ENCODE measurements at regions not wholly inside any gene's neighbourhood (a gene's known extent, or its start where the extent isn't known, plus 50 kb on each side); places are given as distances from the start of the nearest gene placed in this dataset.

DNA sequence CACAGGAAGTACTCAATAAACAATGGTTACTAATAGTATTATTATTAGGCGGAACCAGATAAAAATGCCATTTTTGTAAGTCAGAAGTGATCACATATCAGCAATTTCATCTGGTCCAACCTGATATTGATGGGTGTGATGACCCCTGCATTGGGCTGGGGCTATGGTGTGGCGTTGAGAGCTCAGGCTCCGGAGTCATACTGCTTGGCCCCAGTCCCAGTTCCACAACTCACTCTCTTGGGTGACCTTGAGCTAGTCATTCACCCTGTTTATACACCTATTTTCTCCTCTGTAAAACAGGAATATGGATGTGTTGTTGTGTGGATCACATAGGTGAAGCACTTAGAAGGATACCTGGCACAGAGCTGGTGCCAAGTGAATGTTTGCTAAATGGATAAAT is 229.4 kb upstream of the POU3F1 start:
- TF ChIP-seq POLR2A (IDR thresholded peaks at IDR 0.05; ENCODE audit: low read depth, low read length), result no peak
- TF ChIP-seq POLR2AphosphoS5 (IDR thresholded peaks at IDR 0.05; ENCODE audit: low read depth, low read length), result no peak
- no peak for TF ChIP-seq POU2F2 (IDR thresholded peaks at IDR 0.05; ENCODE audit: low read depth, low read length)
- TF ChIP-seq TAF1 (IDR thresholded peaks at IDR 0.05; ENCODE audit: low read depth, low read length), result no peak
- TF ChIP-seq SPI1 (IDR thresholded peaks at IDR 0.05; ENCODE audit: low read depth, low read length), result no peak
- no peak for TF ChIP-seq PAX5 (IDR thresholded peaks at IDR 0.05; ENCODE audit: insufficient read depth, low read length, severe bottlenecking)
- FAIRE-seq (no peak), DNase-seq (ENCODE audit: insufficient read length, low spot score) (no peak)

- no peak for TF ChIP-seq POLR2A (IDR thresholded peaks at IDR 0.05; ENCODE audit: low read depth, low read length)
- TF ChIP-seq PAX5 (IDR thresholded peaks at IDR 0.05; ENCODE audit: insufficient read depth, low read length, severe bottlenecking), result no peak
- TF ChIP-seq POU2F2 (IDR thresholded peaks at IDR 0.05; ENCODE audit: low read depth, low read length), result no peak
- no peak for TF ChIP-seq POLR2AphosphoS5 (IDR thresholded peaks at IDR 0.05; ENCODE audit: low read depth, low read length)
- TF ChIP-seq TAF1 (IDR thresholded peaks at IDR 0.05; ENCODE audit: low read depth, low read length), result no peak
- no peak for TF ChIP-seq SPI1 (IDR thresholded peaks at IDR 0.05; ENCODE audit: low read depth, low read length)
- FAIRE-seq, result no peak
- DNase-seq (ENCODE audit: insufficient read length, low spot score), result no peak
These were observed 228.4 kb upstream of the POU3F1 start for GRCh38 chr1:38274974-38275373.

GRCh38 chr1:38273196-38273804 is 226.7 kb upstream of the POU3F1 start:
- DNase-seq (ENCODE audit: insufficient read length, low spot score), result no peak
- TF ChIP-seq POLR2A (IDR thresholded peaks at IDR 0.05; ENCODE audit: low read depth, low read length) (no peak), PAX5 (IDR thresholded peaks at IDR 0.05; ENCODE audit: insufficient read depth, low read length, severe bottlenecking) (no peak), TAF1 (IDR thresholded peaks at IDR 0.05; ENCODE audit: low read depth, low read length) (no peak), POLR2AphosphoS5 (IDR thresholded peaks at IDR 0.05; ENCODE audit: low read depth, low read length) (no peak), POU2F2 (IDR thresholded peaks at IDR 0.05; ENCODE audit: low read depth, low read length) (no peak), SPI1 (IDR thresholded peaks at IDR 0.05; ENCODE audit: low read depth, low read length) (no peak)
- FAIRE-seq, result no peak

DNA sequence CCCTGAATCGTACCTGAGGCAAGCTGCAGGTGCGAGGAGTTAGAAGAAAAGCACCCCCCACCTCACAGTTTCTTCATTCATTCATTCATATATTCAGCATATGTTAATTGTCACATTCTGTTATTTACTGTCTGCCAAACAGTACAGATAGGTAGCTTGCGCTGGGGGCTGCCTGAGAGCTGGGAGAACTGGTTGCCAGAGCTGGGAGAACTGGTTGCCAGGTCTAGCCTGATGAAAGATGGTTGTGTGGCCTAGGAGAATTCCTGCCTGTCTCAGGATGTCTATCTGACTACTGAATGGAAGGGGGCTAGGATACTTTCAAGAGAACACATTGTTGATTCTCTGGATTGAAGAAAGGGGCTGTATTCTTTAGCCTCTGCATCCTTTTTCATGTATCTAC is 225.9 kb upstream of the POU3F1 start:
- DNase-seq (ENCODE audit: insufficient read length, low spot score) (no peak), FAIRE-seq (no peak)
- TF ChIP-seq TAF1 (IDR thresholded peaks at IDR 0.05; ENCODE audit: low read depth, low read length), result no peak
- no peak for TF ChIP-seq PAX5 (IDR thresholded peaks at IDR 0.05; ENCODE audit: insufficient read depth, low read length, severe bottlenecking)
- TF ChIP-seq POLR2AphosphoS5 (IDR thresholded peaks at IDR 0.05; ENCODE audit: low read depth, low read length), result no peak
- no peak for TF ChIP-seq POLR2A (IDR thresholded peaks at IDR 0.05; ENCODE audit: low read depth, low read length)
- no peak for TF ChIP-seq SPI1 (IDR thresholded peaks at IDR 0.05; ENCODE audit: low read depth, low read length)
- no peak for TF ChIP-seq POU2F2 (IDR thresholded peaks at IDR 0.05; ENCODE audit: low read depth, low read length)

- FAIRE-seq (no peak), DNase-seq (ENCODE audit: insufficient read length, low spot score) (no peak)
- TF ChIP-seq PAX5 (IDR thresholded peaks at IDR 0.05; ENCODE audit: insufficient read depth, low read length, severe bottlenecking), result no peak
- no peak for TF ChIP-seq TAF1 (IDR thresholded peaks at IDR 0.05; ENCODE audit: low read depth, low read length)
- TF ChIP-seq POLR2AphosphoS5 (IDR thresholded peaks at IDR 0.05; ENCODE audit: low read depth, low read length), result no peak
- no peak for TF ChIP-seq SPI1 (IDR thresholded peaks at IDR 0.05; ENCODE audit: low read depth, low read length)
- TF ChIP-seq POU2F2 (IDR thresholded peaks at IDR 0.05; ENCODE audit: low read depth, low read length), result no peak
- TF ChIP-seq POLR2A (IDR thresholded peaks at IDR 0.05; ENCODE audit: low read depth, low read length), result no peak
These were observed 224.4 kb upstream of the POU3F1 start for GRCh38 chr1:38270849-38271633.

DNA sequence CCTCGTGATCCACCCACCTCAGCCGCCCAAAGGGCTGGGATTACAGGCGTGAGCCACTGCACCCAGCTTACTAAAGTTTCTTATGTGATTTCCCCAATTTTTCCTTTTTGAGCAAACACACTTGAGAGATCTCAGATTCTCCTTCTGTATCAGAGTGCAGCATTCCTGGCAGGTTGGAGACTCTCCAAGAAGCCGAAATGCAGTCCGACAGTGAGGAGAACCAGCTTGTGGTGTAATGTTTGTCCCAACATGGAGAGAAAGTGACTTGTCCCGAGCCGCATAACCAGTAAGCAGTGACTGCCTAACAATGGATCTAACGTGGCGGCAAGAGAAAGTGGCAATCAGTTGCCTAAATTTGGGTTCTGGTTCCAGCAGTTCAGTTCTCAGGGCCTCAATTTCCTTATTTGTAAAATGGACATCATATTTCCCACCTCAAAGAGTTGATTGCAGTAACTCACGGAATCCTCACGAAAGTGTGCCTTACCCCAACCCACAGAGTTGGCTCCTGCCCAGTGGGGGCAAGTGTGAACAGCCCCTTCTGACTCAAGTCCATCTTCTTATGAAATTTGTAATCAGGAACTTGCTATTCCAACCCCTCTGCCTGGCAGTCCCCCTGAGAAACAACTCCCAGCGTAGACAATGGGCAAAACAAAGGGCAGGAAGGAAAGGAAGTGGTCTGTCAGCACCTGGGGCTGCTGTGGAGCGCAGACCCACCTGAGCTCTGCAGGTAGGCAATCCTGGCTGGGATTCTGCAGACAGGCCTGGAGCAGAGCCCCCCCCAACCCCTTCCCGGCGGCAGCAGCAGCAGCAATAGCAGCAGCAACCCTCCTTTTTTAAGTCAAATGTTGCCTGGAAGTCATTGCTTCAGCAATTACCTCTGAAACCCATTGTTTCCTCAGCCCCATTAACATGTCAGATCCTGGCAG is 223.6 kb upstream of the POU3F1 start:
- FAIRE-seq, result no peak
- no peak for DNase-seq (ENCODE audit: insufficient read length, low spot score)
- TF ChIP-seq TAF1 (IDR thresholded peaks at IDR 0.05; ENCODE audit: low read depth, low read length), result no peak
- TF ChIP-seq PAX5 (IDR thresholded peaks at IDR 0.05; ENCODE audit: insufficient read depth, low read length, severe bottlenecking), result no peak
- TF ChIP-seq POLR2AphosphoS5 (IDR thresholded peaks at IDR 0.05; ENCODE audit: low read depth, low read length), result no peak
- TF ChIP-seq POLR2A (IDR thresholded peaks at IDR 0.05; ENCODE audit: low read depth, low read length), result no peak
- no peak for TF ChIP-seq SPI1 (IDR thresholded peaks at IDR 0.05; ENCODE audit: low read depth, low read length)
- no peak for TF ChIP-seq POU2F2 (IDR thresholded peaks at IDR 0.05; ENCODE audit: low read depth, low read length)

- FAIRE-seq (no peak), DNase-seq (ENCODE audit: insufficient read length, low spot score) (no peak)
- no peak for TF ChIP-seq POLR2A (IDR thresholded peaks at IDR 0.05; ENCODE audit: low read depth, low read length)
- TF ChIP-seq PAX5 (IDR thresholded peaks at IDR 0.05; ENCODE audit: insufficient read depth, low read length, severe bottlenecking), result no peak
- no peak for TF ChIP-seq POU2F2 (IDR thresholded peaks at IDR 0.05; ENCODE audit: low read depth, low read length)
- no peak for TF ChIP-seq POLR2AphosphoS5 (IDR thresholded peaks at IDR 0.05; ENCODE audit: low read depth, low read length)
- no peak for TF ChIP-seq TAF1 (IDR thresholded peaks at IDR 0.05; ENCODE audit: low read depth, low read length)
- TF ChIP-seq SPI1 (IDR thresholded peaks at IDR 0.05; ENCODE audit: low read depth, low read length), result no peak
These were observed 221.6 kb upstream of the POU3F1 start for GRCh38 chr1:38268226-38268625.

GRCh38 chr1:38267037-38268036 is 220.7 kb upstream of the POU3F1 start:
- FAIRE-seq (no peak), DNase-seq (ENCODE audit: insufficient read length, low spot score) (no peak)
- TF ChIP-seq TAF1 (IDR thresholded peaks at IDR 0.05; ENCODE audit: low read depth, low read length) (no peak), POLR2A (IDR thresholded peaks at IDR 0.05; ENCODE audit: low read depth, low read length) (no peak), SPI1 (IDR thresholded peaks at IDR 0.05; ENCODE audit: low read depth, low read length) (no peak), POU2F2 (IDR thresholded peaks at IDR 0.05; ENCODE audit: low read depth, low read length) (no peak), POLR2AphosphoS5 (IDR thresholded peaks at IDR 0.05; ENCODE audit: low read depth, low read length) (no peak), PAX5 (IDR thresholded peaks at IDR 0.05; ENCODE audit: insufficient read depth, low read length, severe bottlenecking) (no peak)

Measured in GM12891 (cell line).